ENCODE measurements at regions not wholly inside any gene's neighbourhood (a gene's known extent, or its start where the extent isn't known, plus 50 kb on each side); places are given as distances from the start of the nearest gene placed in this dataset.

DNA sequence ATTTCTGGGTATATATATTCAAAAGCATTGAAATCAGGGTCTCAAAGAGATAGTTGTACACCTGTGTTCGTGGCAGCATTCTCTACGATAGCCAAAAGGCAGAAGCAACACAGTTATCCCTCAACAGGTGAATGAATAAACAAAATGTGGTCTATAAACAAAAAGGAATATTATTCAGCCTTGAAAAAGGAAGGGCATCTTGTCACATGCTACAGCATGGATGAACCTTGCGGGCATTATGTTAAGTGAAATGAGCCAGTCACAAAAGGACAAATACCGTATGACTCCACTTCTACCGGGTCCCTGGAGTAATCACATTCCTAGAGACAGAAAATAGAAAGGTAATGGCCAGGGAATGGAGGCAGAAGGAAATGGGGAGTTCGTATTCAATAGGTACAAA is 228.8 kb downstream of the SH3BP4 start:
- Histone ChIP-seq H3K27ac (no peak overlapping the region), H3K9ac (no peak overlapping the region), H3K9me3 (ENCODE audit: control insufficient read depth, low read length) (no peaks in the 10 kb centered on the region), H3K79me2 (no peaks in the 10 kb centered on the region), H3K4me3 (ENCODE audit: low read depth, low read length) (no peak overlapping the region), H3K4me1 (no peaks in the 10 kb centered on the region), H2AFZ (no peak overlapping the region), H3K36me3 (ENCODE audit: control insufficient read depth, insufficient read depth, low read length) (no peaks in the 10 kb centered on the region), H3K4me2 (ENCODE audit: low read length) (no peak overlapping the region), H3K27me3 (ENCODE audit: control insufficient read depth, insufficient read depth, low read length) (no peaks in the 10 kb centered on the region)
- TF ChIP-seq, protein P1, sequence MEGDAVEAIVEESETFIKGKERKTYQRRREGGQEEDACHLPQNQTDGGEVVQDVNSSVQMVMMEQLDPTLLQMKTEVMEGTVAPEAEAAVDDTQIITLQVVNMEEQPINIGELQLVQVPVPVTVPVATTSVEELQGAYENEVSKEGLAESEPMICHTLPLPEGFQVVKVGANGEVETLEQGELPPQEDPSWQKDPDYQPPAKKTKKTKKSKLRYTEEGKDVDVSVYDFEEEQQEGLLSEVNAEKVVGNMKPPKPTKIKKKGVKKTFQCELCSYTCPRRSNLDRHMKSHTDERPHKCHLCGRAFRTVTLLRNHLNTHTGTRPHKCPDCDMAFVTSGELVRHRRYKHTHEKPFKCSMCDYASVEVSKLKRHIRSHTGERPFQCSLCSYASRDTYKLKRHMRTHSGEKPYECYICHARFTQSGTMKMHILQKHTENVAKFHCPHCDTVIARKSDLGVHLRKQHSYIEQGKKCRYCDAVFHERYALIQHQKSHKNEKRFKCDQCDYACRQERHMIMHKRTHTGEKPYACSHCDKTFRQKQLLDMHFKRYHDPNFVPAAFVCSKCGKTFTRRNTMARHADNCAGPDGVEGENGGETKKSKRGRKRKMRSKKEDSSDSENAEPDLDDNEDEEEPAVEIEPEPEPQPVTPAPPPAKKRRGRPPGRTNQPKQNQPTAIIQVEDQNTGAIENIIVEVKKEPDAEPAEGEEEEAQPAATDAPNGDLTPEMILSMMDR (IDR thresholded peaks at IDR 0.05): no peak

GRCh38 chr2:235183786-235184185 is 232.0 kb downstream of the SH3BP4 start:
- Histone ChIP-seq H3K27me3 (ENCODE audit: control insufficient read depth, insufficient read depth, low read length) (no peaks in the 10 kb centered on the region), H3K4me3 (ENCODE audit: low read depth, low read length) (no peak overlapping the region), H3K79me2 (no peaks in the 10 kb centered on the region), H3K27ac (no peak overlapping the region), H3K9ac (no peak overlapping the region), H3K4me2 (ENCODE audit: low read length) (no peak overlapping the region), H2AFZ (no peak overlapping the region), H3K36me3 (ENCODE audit: control insufficient read depth, insufficient read depth, low read length) (no peaks in the 10 kb centered on the region), H3K9me3 (ENCODE audit: control insufficient read depth, low read length) (no peaks in the 10 kb centered on the region), H3K4me1 (no peaks in the 10 kb centered on the region)
- TF ChIP-seq, protein P1 (IDR thresholded peaks at IDR 0.05): no peak

DNA sequence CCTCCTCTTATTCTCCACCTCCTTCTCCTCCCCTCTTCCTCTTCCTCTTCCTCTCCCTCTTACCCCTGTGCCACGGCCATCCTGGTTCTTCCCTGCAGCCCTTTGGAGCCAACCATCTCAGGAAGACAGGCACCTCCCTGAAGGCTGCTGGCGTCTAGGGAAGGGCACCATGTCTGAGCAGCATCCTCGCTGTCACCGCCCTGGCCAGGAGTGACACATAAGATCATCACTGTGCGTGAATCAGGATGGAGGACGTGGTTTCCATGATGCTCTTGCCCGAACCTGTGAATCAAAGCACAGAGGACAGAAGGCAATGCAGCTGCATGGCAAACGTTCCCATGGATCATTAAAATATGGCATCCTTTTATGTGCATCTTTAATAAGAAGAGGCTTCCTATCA is 236.0 kb downstream of the SH3BP4 start:
- no peak overlapping the region for H3K4me3 ChIP-seq (ENCODE audit: low read depth, low read length)

GRCh38 chr2:235191486-235191885 is 239.7 kb downstream of the SH3BP4 start:
- Histone ChIP-seq H3K27ac (no peak overlapping the region), H2AFZ (no peak overlapping the region), H3K4me1 (no peaks in the 10 kb centered on the region), H3K27me3 (ENCODE audit: control insufficient read depth, insufficient read depth, low read length) (no peaks in the 10 kb centered on the region), H3K9ac (no peak overlapping the region), H3K9me3 (ENCODE audit: control insufficient read depth, low read length) (no peaks in the 10 kb centered on the region), H3K4me2 (ENCODE audit: low read length) (no peak overlapping the region), H3K79me2 (no peaks in the 10 kb centered on the region), H3K4me3 (ENCODE audit: low read depth, low read length) (no peak overlapping the region), H3K36me3 (ENCODE audit: control insufficient read depth, insufficient read depth, low read length) (no peaks in the 10 kb centered on the region)
- TF ChIP-seq, protein P1 (IDR thresholded peaks at IDR 0.05): no peak

More for the DNA sequence above, 236.0 kb downstream of the SH3BP4 start:
- Histone ChIP-seq H3K36me3 (ENCODE audit: control insufficient read depth, insufficient read depth, low read length) (no peaks in the 10 kb centered on the region), H3K4me2 (ENCODE audit: low read length) (no peak overlapping the region), H3K79me2 (no peaks in the 10 kb centered on the region), H2AFZ (no peak overlapping the region), H3K4me1 (no peaks in the 10 kb centered on the region), H3K9me3 (ENCODE audit: control insufficient read depth, low read length) (no peaks in the 10 kb centered on the region), H3K9ac (no peak overlapping the region), H3K27me3 (ENCODE audit: control insufficient read depth, insufficient read depth, low read length) (no peaks in the 10 kb centered on the region), H3K27ac (no peak overlapping the region)
- TF ChIP-seq, protein P1 (IDR thresholded peaks at IDR 0.05): no peak

DNA sequence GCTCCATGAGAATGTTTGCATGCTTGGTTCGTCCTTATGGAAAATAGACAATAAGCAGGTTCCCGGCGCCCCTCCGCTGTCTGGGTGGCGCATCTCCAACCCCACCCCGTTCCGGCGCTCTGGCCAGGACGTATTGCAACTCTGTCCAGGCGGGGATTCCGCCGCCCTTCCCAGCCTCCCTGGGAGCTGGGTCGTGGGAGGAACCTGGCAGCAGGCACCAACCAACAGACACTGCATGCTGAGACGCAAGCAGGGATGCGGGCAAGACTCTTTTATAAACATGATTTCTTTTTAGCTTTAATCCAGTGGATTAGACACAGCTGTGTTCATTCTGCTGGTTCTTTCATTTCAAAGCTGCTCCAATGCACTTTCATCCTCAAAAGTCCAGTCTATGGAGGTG is 240.2 kb downstream of the SH3BP4 start:
- H3K27me3 ChIP-seq (ENCODE audit: control insufficient read depth, insufficient read depth, low read length): no peaks in the 10 kb centered on the region
- no peaks in the 10 kb centered on the region for H3K36me3 ChIP-seq (ENCODE audit: control insufficient read depth, insufficient read depth, low read length)
- no peak overlapping the region for H2AFZ ChIP-seq
- no peak overlapping the region for H3K27ac ChIP-seq
- H3K4me2 ChIP-seq (ENCODE audit: low read length): no peak overlapping the region
- H3K9me3 ChIP-seq (ENCODE audit: control insufficient read depth, low read length): no peaks in the 10 kb centered on the region
- no peaks in the 10 kb centered on the region for H3K79me2 ChIP-seq
- no peak overlapping the region for H3K9ac ChIP-seq
- TF ChIP-seq, protein P1 (IDR thresholded peaks at IDR 0.05): no peak
- no peak overlapping the region for H3K4me3 ChIP-seq (ENCODE audit: low read depth, low read length)
- no peaks in the 10 kb centered on the region for H3K4me1 ChIP-seq
